ENCODE measurements at regions not wholly inside any gene's neighbourhood (a gene's known extent, or its start where the extent isn't known, plus 50 kb on each side); places are given as distances from the start of the nearest gene placed in this dataset.
"Not testable (repeated sequence)": the region's sequence is repeated elsewhere in the genome, so short reads cannot be mapped to it uniquely, and the experiment has no call there.

GRCh38 chr6:170145272-170145592 is 145.6 kb downstream of the DLL1 start:
- 0 out of 2 replicates have a peak, but pooled peaks cover 3% of the 10 kb centered on the region for H3K27me3 ChIP-seq (replicated peaks; ENCODE audit: insufficient read depth)
- H3K9me2 ChIP-seq (ENCODE audit: insufficient read depth), result no peaks in the 10 kb centered on the region
- DNase-seq, result no peak
- no peaks in the 10 kb centered on the region for H3K9me3 ChIP-seq (ENCODE audit: low read depth)
- no peaks in the 10 kb centered on the region for H4K20me1 ChIP-seq (ENCODE audit: insufficient read depth)
- 91 to 95% methylated on average over 3 of the region's 3 CpGs for WGBS, 2 experiments (ENCODE audit: low coverage in 1 of 2, low lambda C conversion rate in 2 of 2, missing lambda C conversion rate in 2 of 2)
- TF ChIP-seq EZH2 (IDR thresholded peaks at IDR 0.05; ENCODE audit: insufficient read depth, poor library complexity, severe bottlenecking), result no peak
- no peak for TF ChIP-seq EZH2phosphoT487 (IDR thresholded peaks at IDR 0.05; ENCODE audit: insufficient read depth, low read depth)
- no peak overlapping the region for H3K4me2 ChIP-seq (ENCODE audit: unreplicated experiment)
- H3K36me3 ChIP-seq (ENCODE audit: low read depth), result no peaks in the 10 kb centered on the region
- no peak overlapping the region for H3K4me3 ChIP-seq
- in situ Hi-C loops (cut with MboI), result no loop called here
- no peak overlapping the region for H3K9ac ChIP-seq
- no peak overlapping the region for H2AFZ ChIP-seq
- H3K4me1 ChIP-seq (ENCODE audit: insufficient read depth), result no peaks in the 10 kb centered on the region
- no peaks in the 10 kb centered on the region for H3F3A ChIP-seq (ENCODE audit: insufficient read depth)
- no peak overlapping the region for H3K27ac ChIP-seq
- no peaks in the 10 kb centered on the region for H3K79me2 ChIP-seq (ENCODE audit: insufficient read depth)

GRCh38 chr6:170144571-170145271 is 146.2 kb downstream of the DLL1 start:
- 25 to 33% methylated on average over 4 of the region's 4 CpGs for WGBS, 2 experiments (ENCODE audit: low coverage in 1 of 2, low lambda C conversion rate in 2 of 2, missing lambda C conversion rate in 2 of 2)

GRCh38 chr6:170143401-170144150 is 147.3 kb downstream of the DLL1 start:
- WGBS, 2 experiments (ENCODE audit: low coverage in 1 of 2, low lambda C conversion rate in 2 of 2, missing lambda C conversion rate in 2 of 2), result 17 to 25% methylated on average over 8 to 14 of the region's 14 CpGs
- H3F3A ChIP-seq (ENCODE audit: insufficient read depth), result no peaks in the 10 kb centered on the region
- in situ Hi-C loops (cut with MboI), result no loop called here

More at GRCh38 chr6:170144571-170145271, 146.2 kb downstream of the DLL1 start:
- Histone ChIP-seq H3K9me2 (ENCODE audit: insufficient read depth) (no peaks in the 10 kb centered on the region), H3K27ac (no peak overlapping the region), H3K4me3 (no peak overlapping the region), H2AFZ (no peak overlapping the region), H3K9ac (no peak overlapping the region), H3K4me1 (ENCODE audit: insufficient read depth) (no peaks in the 10 kb centered on the region), H3F3A (ENCODE audit: insufficient read depth) (no peaks in the 10 kb centered on the region), H3K36me3 (ENCODE audit: low read depth) (no peaks in the 10 kb centered on the region), H3K4me2 (ENCODE audit: unreplicated experiment) (no peak overlapping the region), H4K20me1 (ENCODE audit: insufficient read depth) (no peaks in the 10 kb centered on the region), H3K79me2 (ENCODE audit: insufficient read depth) (no peaks in the 10 kb centered on the region), H3K9me3 (ENCODE audit: low read depth) (no peaks in the 10 kb centered on the region), H3K27me3 (replicated peaks; ENCODE audit: insufficient read depth) (0 out of 2 replicates have a peak, but pooled peaks cover 3% of the 10 kb centered on the region)
- DNase-seq, result peak; percentile 18
- TF ChIP-seq EZH2 (IDR thresholded peaks at IDR 0.05; ENCODE audit: insufficient read depth, poor library complexity, severe bottlenecking) (no peak), EZH2phosphoT487 (IDR thresholded peaks at IDR 0.05; ENCODE audit: insufficient read depth, low read depth) (no peak)
- in situ Hi-C loops (cut with MboI), result no loop called here

GRCh38 chr6:170142559-170142958 is 148.3 kb downstream of the DLL1 start:
- 49 to 50% methylated on average over 7 of the region's 7 CpGs for WGBS, 2 experiments (ENCODE audit: low coverage in 1 of 2, low lambda C conversion rate in 2 of 2, missing lambda C conversion rate in 2 of 2)
- Histone ChIP-seq H3K9me3 (ENCODE audit: low read depth) (no peaks in the 10 kb centered on the region), H3K9me2 (ENCODE audit: insufficient read depth) (no peaks in the 10 kb centered on the region), H2AFZ (no peak overlapping the region), H3K4me3 (no peak overlapping the region), H3K4me2 (ENCODE audit: unreplicated experiment) (no peak overlapping the region), H3F3A (ENCODE audit: insufficient read depth) (no peaks in the 10 kb centered on the region), H3K36me3 (ENCODE audit: low read depth) (no peaks in the 10 kb centered on the region), H3K27ac (no peak overlapping the region), H3K79me2 (ENCODE audit: insufficient read depth) (no peaks in the 10 kb centered on the region), H4K20me1 (ENCODE audit: insufficient read depth) (no peaks in the 10 kb centered on the region), H3K27me3 (replicated peaks; ENCODE audit: insufficient read depth) (0 out of 2 replicates have a peak, but pooled peaks cover 1% of the 10 kb centered on the region), H3K9ac (no peak overlapping the region), H3K4me1 (ENCODE audit: insufficient read depth) (no peaks in the 10 kb centered on the region)
- in situ Hi-C loops (cut with MboI), result no loop called here
- no peak for TF ChIP-seq EZH2 (IDR thresholded peaks at IDR 0.05; ENCODE audit: insufficient read depth, poor library complexity, severe bottlenecking)
- no peak for TF ChIP-seq EZH2phosphoT487 (IDR thresholded peaks at IDR 0.05; ENCODE audit: insufficient read depth, low read depth)
- DNase-seq, result no peak

More at GRCh38 chr6:170143401-170144150, 147.3 kb downstream of the DLL1 start:
- Histone ChIP-seq H3K4me1 (ENCODE audit: insufficient read depth) (no peaks in the 10 kb centered on the region), H2AFZ (no peak overlapping the region), H4K20me1 (ENCODE audit: insufficient read depth) (no peaks in the 10 kb centered on the region), H3K4me2 (ENCODE audit: unreplicated experiment) (no peak overlapping the region), H3K36me3 (ENCODE audit: low read depth) (no peaks in the 10 kb centered on the region), H3K79me2 (ENCODE audit: insufficient read depth) (no peaks in the 10 kb centered on the region), H3K4me3 (no peak overlapping the region), H3K9me3 (ENCODE audit: low read depth) (no peaks in the 10 kb centered on the region), H3K9me2 (ENCODE audit: insufficient read depth) (no peaks in the 10 kb centered on the region), H3K27ac (no peak overlapping the region), H3K9ac (no peak overlapping the region), H3K27me3 (replicated peaks; ENCODE audit: insufficient read depth) (0 out of 2 replicates have a peak, but pooled peaks cover 3% of the 10 kb centered on the region)
- TF ChIP-seq EZH2 (IDR thresholded peaks at IDR 0.05; ENCODE audit: insufficient read depth, poor library complexity, severe bottlenecking) (no peak), EZH2phosphoT487 (IDR thresholded peaks at IDR 0.05; ENCODE audit: insufficient read depth, low read depth) (no peak)
- no peak for DNase-seq

GRCh38 chr6:170141061-170141460 is 149.8 kb downstream of the DLL1 start:
- H3K9me2 ChIP-seq (ENCODE audit: insufficient read depth); DNase-seq; H3F3A ChIP-seq (ENCODE audit: insufficient read depth); H3K27ac ChIP-seq; H3K4me1 ChIP-seq (ENCODE audit: insufficient read depth); in situ Hi-C loops (cut with MboI); H4K20me1 ChIP-seq (ENCODE audit: insufficient read depth); H3K36me3 ChIP-seq (ENCODE audit: low read depth); H3K9ac ChIP-seq; H3K4me2 ChIP-seq (ENCODE audit: unreplicated experiment); H3K4me3 ChIP-seq; H3K79me2 ChIP-seq (ENCODE audit: insufficient read depth); H3K27me3 ChIP-seq (replicated peaks; ENCODE audit: insufficient read depth); H3K9me3 ChIP-seq (ENCODE audit: low read depth); H2AFZ ChIP-seq: not testable (repeated sequence)
- WGBS, 2 experiments (ENCODE audit: low coverage in 1 of 2, low lambda C conversion rate in 2 of 2, missing lambda C conversion rate in 2 of 2), result 75 to 77% methylated on average over 10 of the region's 10 CpGs
